OCI-LY1 (cell line): ENCODE measurements at regions not wholly inside any gene's neighbourhood (a gene's known extent, or its start where the extent isn't known, plus 50 kb on each side); places are given as distances from the start of the nearest gene placed in this dataset.

Experiments used
- H2AFZ ChIP-seq: fragments of 200-600 bp; sonication (generic), shearing (Covaris generic); 2 replicates; pipeline ENCODE4 v1.6.0; 2014; ENCODE audit warnings: antibody characterized with exemption, mild to moderate bottlenecking, low read length
- H3F3A ChIP-seq: fragments of 200-600 bp; sonication (generic), shearing (Covaris generic); 2 replicates; pipeline ENCODE4 v1.6.0; 2014; ENCODE audit warnings: mild to moderate bottlenecking, antibody characterized with exemption, low read length, moderate library complexity; ENCODE audit not compliant: insufficient read depth
- H3K27ac ChIP-seq: fragments of 200-600 bp; sonication (generic); 2 replicates; pipeline ENCODE4 v1.5.1; 2014; ENCODE audit warnings: low read length, mixed run types, mild to moderate bottlenecking, low read depth; ENCODE audit not compliant: poor library complexity, severe bottlenecking
- H3K27me3 ChIP-seq: fragments of 200-600 bp; sonication (generic); 2 replicates; pipeline ENCODE4 v1.6.0; 2014; ENCODE audit warnings: antibody characterized with exemption, mild to moderate bottlenecking, low read length, moderate library complexity; ENCODE audit not compliant: insufficient read depth
- H3K36me3 ChIP-seq: fragments of 200-600 bp; sonication (generic); 2 replicates; pipeline ENCODE4 v1.6.1; 2014; ENCODE audit warnings: mild to moderate bottlenecking, antibody characterized with exemption, low read length, moderate library complexity, mixed read lengths; ENCODE audit not compliant: insufficient read depth
- H3K4me1 ChIP-seq: fragments of 200-600 bp; sonication (generic); 2 replicates; pipeline ENCODE4 v1.5.1; 2014; ENCODE audit warnings: mild to moderate bottlenecking, low read length, moderate library complexity; ENCODE audit not compliant: insufficient read depth, severe bottlenecking
- H3K4me2 ChIP-seq: fragments of 200-600 bp; sonication (generic), shearing (Covaris generic); 2 replicates; pipeline ENCODE4 v1.6.1; 2014; ENCODE audit warnings: low read length
- H3K4me3 ChIP-seq: fragments of 200-600 bp; sonication (generic); 2 replicates; pipeline ENCODE4 v1.5.1; 2014; ENCODE audit warnings: low read length, low read depth, mild to moderate bottlenecking, mixed read lengths; ENCODE audit not compliant: poor library complexity, severe bottlenecking
- H3K79me2 ChIP-seq: fragments of 200-600 bp; shearing (Covaris generic); 2 replicates; pipeline ENCODE4 v1.6.1; 2016; ENCODE audit warnings: mixed run types, low read length, mixed read lengths; ENCODE audit not compliant: insufficient read depth
- H3K9ac ChIP-seq: fragments of 200-600 bp; sonication (generic), shearing (Covaris generic); 2 replicates; pipeline ENCODE4 v1.6.1; 2014; ENCODE audit warnings: mild to moderate bottlenecking, low read length, mixed read lengths
- H3K9me2 ChIP-seq: fragments of 200-600 bp; sonication (generic), shearing (Covaris generic); 2 replicates; pipeline ENCODE4 v1.6.1; 2014; ENCODE audit warnings: low read depth, mild to moderate bottlenecking, low read length, mixed read lengths
- H3K9me3 ChIP-seq: fragments of 200-600 bp; shearing (Covaris generic); 2 replicates; pipeline ENCODE4 v1.6.1; 2014; ENCODE audit warnings: low read length, mixed read lengths
- H4K20me1 ChIP-seq: fragments of 200-600 bp; sonication (generic), shearing (Covaris generic); 2 replicates; pipeline ENCODE4 v1.6.0; 2016; ENCODE audit warnings: mild to moderate bottlenecking, low read length; ENCODE audit not compliant: insufficient read depth
- CTCF ChIP-seq: fragments of 200-600 bp; sonication (generic), shearing (Covaris generic); IDR thresholded peaks from 2 replicates; pipeline ENCODE4 v1.5.1; 2017; ENCODE audit warnings: mild to moderate bottlenecking, antibody characterized with exemption, low read length, moderate library complexity, mixed read lengths
- EZH2 ChIP-seq: fragments of 200-600 bp; sonication (generic), shearing (Covaris generic); IDR thresholded peaks from 2 replicates; pipeline ENCODE4 v1.8.0; 2017; ENCODE audit warnings: borderline replicate concordance, mixed run types, mild to moderate bottlenecking, antibody characterized with exemption, low read length, moderate library complexity, mixed read lengths

DNA sequence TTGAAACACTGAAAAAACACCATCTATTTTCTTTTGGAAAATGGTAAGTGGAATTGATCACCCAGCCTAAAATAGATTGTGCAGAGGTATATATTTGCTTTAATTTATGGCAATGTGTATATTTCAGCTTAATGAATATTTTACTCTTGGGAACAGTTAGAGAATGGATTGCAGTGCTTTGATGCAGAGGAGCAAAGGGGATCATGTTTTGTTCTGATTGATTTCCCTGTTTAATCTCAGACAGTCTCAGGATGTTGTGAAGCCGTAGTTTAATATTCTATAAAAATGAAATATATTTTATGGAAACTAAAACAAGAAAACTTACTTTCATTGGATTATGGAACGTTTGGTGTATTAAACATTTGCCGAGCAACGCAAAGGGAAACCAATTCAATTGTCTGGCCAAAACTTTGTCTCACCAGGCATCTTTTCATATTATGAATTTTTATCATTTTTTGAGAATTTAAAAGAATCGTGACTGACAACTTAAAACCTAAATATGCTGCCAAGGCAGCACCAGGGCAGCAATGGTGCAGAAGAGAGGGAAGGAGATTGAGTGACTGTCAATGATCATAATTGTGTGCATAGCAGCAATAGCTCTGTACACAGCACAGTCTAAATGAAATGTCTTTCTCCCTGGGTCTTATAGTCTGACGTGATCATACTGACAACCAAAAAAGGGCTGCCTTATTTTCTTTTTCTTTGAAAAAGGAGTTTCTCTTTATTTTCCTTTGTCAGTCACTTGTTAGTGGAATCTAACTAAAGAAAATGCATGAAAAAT lies 105.5 kb upstream of the EPHA7 start:
- Histone ChIP-seq H3K9me3 (no peaks in the 10 kb centered on the region), H3F3A (no peaks in the 10 kb centered on the region), H3K27ac (no peak overlapping the region), H3K79me2 (no peaks in the 10 kb centered on the region), H3K4me3 (no peak overlapping the region), H3K36me3 (no peaks in the 10 kb centered on the region), H2AFZ (no peak overlapping the region), H3K9ac (no peak overlapping the region), H3K9me2 (no peaks in the 10 kb centered on the region), H3K4me2 (no peak overlapping the region), H3K27me3 (no peaks in the 10 kb centered on the region), H4K20me1 (no peaks in the 10 kb centered on the region), H3K4me1 (no peaks in the 10 kb centered on the region)
- no peak for TF ChIP-seq CTCF
- no peak for TF ChIP-seq EZH2

GRCh38 chr6:93523365-93523764 lies 104.0 kb upstream of the EPHA7 start:
- Histone ChIP-seq H3K27ac (no peak overlapping the region), H3K27me3 (no peaks in the 10 kb centered on the region), H2AFZ (no peak overlapping the region), H3K9me2 (no peaks in the 10 kb centered on the region), H3F3A (no peaks in the 10 kb centered on the region), H3K79me2 (no peaks in the 10 kb centered on the region), H3K9me3 (no peaks in the 10 kb centered on the region), H3K4me2 (no peak overlapping the region), H3K36me3 (no peaks in the 10 kb centered on the region), H3K4me3 (no peak overlapping the region), H3K9ac (no peak overlapping the region), H3K4me1 (no peaks in the 10 kb centered on the region), H4K20me1 (no peaks in the 10 kb centered on the region)
- TF ChIP-seq CTCF (no peak), EZH2 (no peak)

- no peak overlapping the region for H3K9ac ChIP-seq
These were observed 97.1 kb upstream of the EPHA7 start for GRCh38 chr6:93516441-93516840.

More at GRCh38 chr6:93516441-93516840, 97.1 kb upstream of the EPHA7 start:
- TF ChIP-seq CTCF (no peak), EZH2 (no peak)
- Histone ChIP-seq H3K36me3 (no peaks in the 10 kb centered on the region), H3K4me2 (no peak overlapping the region), H3K9me3 (no peaks in the 10 kb centered on the region), H3K27me3 (no peaks in the 10 kb centered on the region), H3K4me1 (no peaks in the 10 kb centered on the region), H4K20me1 (no peaks in the 10 kb centered on the region), H3K27ac (no peak overlapping the region), H2AFZ (no peak overlapping the region), H3K9me2 (no peaks in the 10 kb centered on the region), H3K4me3 (no peak overlapping the region), H3F3A (no peaks in the 10 kb centered on the region), H3K79me2 (no peaks in the 10 kb centered on the region)
